Neuronal stem cell (in vitro differentiated cells): ENCODE measurements at regions not wholly inside any gene's neighbourhood (a gene's known extent, or its start where the extent isn't known, plus 50 kb on each side); places are given as distances from the start of the nearest gene placed in this dataset.
A peak's percentile ranks its signal among the peaks of the same experiment; 100 is the strongest.

Experiments used
- DNase-seq: peaks from one replicate; pipeline ENCODE4 v3.0.0-alpha.2; 2013; ENCODE audit warnings: low spot score
- H2AFZ ChIP-seq: one replicate; pipeline ENCODE4 v1.6.1; 2013; ENCODE audit warnings: mild to moderate bottlenecking, low read length, inconsistent platforms
- H2AK5ac ChIP-seq: 2 replicates; pipeline ENCODE4 v1.6.1; 2013; ENCODE audit warnings: low read depth, mild to moderate bottlenecking, inconsistent platforms, low read length, moderate library complexity, mixed read lengths
- H2BK120ac ChIP-seq: 2 replicates; pipeline ENCODE4 v1.6.1; 2013; ENCODE audit warnings: low read depth, mild to moderate bottlenecking, inconsistent platforms, low read length, moderate library complexity, mixed read lengths
- H2BK12ac ChIP-seq: one replicate; pipeline ENCODE4 v1.6.1; 2013; ENCODE audit warnings: low read length, inconsistent platforms
- H2BK15ac ChIP-seq: 2 replicates; pipeline ENCODE4 v1.6.1; 2013; ENCODE audit warnings: mild to moderate bottlenecking, low read length, inconsistent platforms, mixed read lengths
- H2BK5ac ChIP-seq: one replicate; pipeline ENCODE4 v1.6.1; 2013; ENCODE audit warnings: inconsistent platforms, mild to moderate bottlenecking, low read length, moderate library complexity
- H3K14ac ChIP-seq: one replicate; pipeline ENCODE4 v1.6.1; 2013; ENCODE audit warnings: low read length, inconsistent platforms
- H3K18ac ChIP-seq: 2 replicates; pipeline ENCODE4 v1.6.1; 2013; ENCODE audit warnings: low read length, inconsistent platforms
- H3K23ac ChIP-seq: 2 replicates; pipeline ENCODE4 v1.6.1; 2013; ENCODE audit warnings: low read depth, mild to moderate bottlenecking, mixed read lengths, low read length, inconsistent platforms; ENCODE audit not compliant: poor library complexity
- H3K27ac ChIP-seq: replicated peaks from 3 replicates; pipeline ENCODE4 v1.5.1; 2013; ENCODE audit warnings: low read length, inconsistent platforms
- H3K27me3 ChIP-seq, 3 experiments: 2 replicates each; pipeline ENCODE4 v1.6.1; 2013; ENCODE audit warnings: low read length in 3 of 3, mild to moderate bottlenecking in 2 of 3, inconsistent platforms in 1 of 3, low read depth in 1 of 3, mixed read lengths in 1 of 3, moderate library complexity in 1 of 3; ENCODE audit not compliant: control insufficient read depth in 3 of 3, insufficient read depth in 3 of 3
- H3K36me3 ChIP-seq, 2 donors: replicated peaks in 1 of 2; 2 replicates each; pipeline ENCODE4 v1.6.1; 2013; ENCODE audit warnings: low read length in 2 of 2; ENCODE audit not compliant: control insufficient read depth in 2 of 2, insufficient read depth in 2 of 2
- H3K4ac ChIP-seq: 2 replicates; pipeline ENCODE4 v1.6.1; 2013; ENCODE audit warnings: inconsistent platforms, mild to moderate bottlenecking, low read length, moderate library complexity
- H3K4me1 ChIP-seq, 2 donors: 1 replicate in 1 of 2; 2 replicates in 1 of 2; pipeline ENCODE4 v1.6.1; 2013; ENCODE audit warnings: low read length in 2 of 2, low read depth in 1 of 2; ENCODE audit not compliant: control insufficient read depth in 2 of 2, insufficient read depth in 1 of 2
- H3K4me2 ChIP-seq: one replicate; pipeline ENCODE4 v1.6.1; 2013; ENCODE audit warnings: mild to moderate bottlenecking, low read length, inconsistent platforms; ENCODE audit not compliant: insufficient read depth, poor library complexity, severe bottlenecking
- H3K4me3 ChIP-seq, 2 donors: 2 replicates each; pipeline ENCODE4 v1.5.1; 2013; ENCODE audit warnings: low read length in 2 of 2, mild to moderate bottlenecking in 2 of 2, inconsistent platforms in 1 of 2, moderate library complexity in 1 of 2
- H3K79me1 ChIP-seq: one replicate; pipeline ENCODE4 v1.6.1; 2013; ENCODE audit warnings: low read depth, mild to moderate bottlenecking, inconsistent platforms, low read length, moderate library complexity
- H3K9ac ChIP-seq: one replicate; pipeline ENCODE4 v1.6.1; 2013; ENCODE audit warnings: mild to moderate bottlenecking, low read depth, low read length, inconsistent platforms; ENCODE audit not compliant: poor library complexity
- H3K9me3 ChIP-seq, 2 donors: replicated peaks in 1 of 2; 2 replicates each; pipeline versions ENCODE3 to v1.6.1; 2013; ENCODE audit warnings: low read length in 2 of 2, mild to moderate bottlenecking in 2 of 2, inconsistent platforms in 1 of 2, low read depth in 1 of 2, mixed read lengths in 1 of 2, moderate library complexity in 1 of 2; ENCODE audit not compliant: control insufficient read depth in 2 of 2, insufficient read depth in 1 of 2
- H4K8ac ChIP-seq: one replicate; pipeline ENCODE4 v1.6.1; 2013; ENCODE audit warnings: low read depth, mild to moderate bottlenecking, inconsistent platforms, low read length, moderate library complexity
- H4K91ac ChIP-seq: one replicate; pipeline ENCODE4 v1.6.1; 2013; ENCODE audit warnings: low read length, low read depth, mild to moderate bottlenecking, inconsistent platforms; ENCODE audit not compliant: poor library complexity
- WGBS, 2 donors: extraction: QIAGEN DNeasy Blood & Tissue Kit; methylation state at CpG; one replicate each; pipeline ENCODE4 v1.1.7; 2013; ENCODE audit warnings: missing lambda C conversion rate in 2 of 2, mixed read lengths in 1 of 2; ENCODE audit not compliant: insufficient read length in 2 of 2, insufficient replicate concordance in 1 of 2; ENCODE audit errors: extremely low coverage in 2 of 2; 5-methylcytosine and 5-hydroxymethylcytosine counted together

GRCh38 chr13:61777271-61777670 is 361.6 kb upstream of the PCDH20 start:
- Histone ChIP-seq H3K27ac (no peak overlapping the region), H3K4me2 (no peak overlapping the region), H2BK15ac (no peak overlapping the region), H3K4me1 (no peaks in the 10 kb centered on the region), H2AFZ (no peak overlapping the region), H3K4ac (no peak overlapping the region), H3K23ac (no peak overlapping the region), H3K18ac (no peak overlapping the region), H3K27me3 (no peaks in the 10 kb centered on the region), H2BK12ac (no peak overlapping the region), H3K14ac (no peak overlapping the region), H3K4me3 (no peak overlapping the region), H2BK5ac (no peak overlapping the region), H3K79me1 (no peaks in the 10 kb centered on the region), H2AK5ac (no peak overlapping the region), H4K91ac (no peak overlapping the region), H3K9me3 (no peaks in the 10 kb centered on the region), H3K9ac (no peak overlapping the region), H3K36me3 (no peaks in the 10 kb centered on the region), H4K8ac (no peak overlapping the region), H2BK120ac (no peak overlapping the region)
- DNase-seq, result no peak
- WGBS, 2 donors, result no CpG with 5 or more reads among the region's 3 CpGs

- no peak overlapping the region for H3K27ac ChIP-seq
- H3K14ac ChIP-seq, result no peak overlapping the region
- H3K23ac ChIP-seq, result no peak overlapping the region
- H3K18ac ChIP-seq, result no peak overlapping the region
- no peak overlapping the region for H3K4me3 ChIP-seq
- H3K36me3 ChIP-seq, result no peaks in the 10 kb centered on the region
- no peak overlapping the region for H2BK120ac ChIP-seq
- H2BK15ac ChIP-seq, result no peak overlapping the region
- H3K4me1 ChIP-seq, result peaks cover 0 to 2% of the 10 kb centered on the region in 2 donors
- no peaks in the 10 kb centered on the region for H3K79me1 ChIP-seq
- H3K4me2 ChIP-seq, result no peak overlapping the region
- no peaks in the 10 kb centered on the region for H3K27me3 ChIP-seq
- H4K8ac ChIP-seq, result no peak overlapping the region
- H2AFZ ChIP-seq, result no peak overlapping the region
- DNase-seq, result no peak
- no peak overlapping the region for H2BK5ac ChIP-seq
- no peaks in the 10 kb centered on the region for H3K9me3 ChIP-seq
- no peak overlapping the region for H3K9ac ChIP-seq
- no peak overlapping the region for H2AK5ac ChIP-seq
- no peak overlapping the region for H3K4ac ChIP-seq
- no peak overlapping the region for H4K91ac ChIP-seq
- no peak overlapping the region for H2BK12ac ChIP-seq
Observed at GRCh38 chr13:61774903-61775302, 359.3 kb upstream of the PCDH20 start.

- no peak overlapping the region for H2BK120ac ChIP-seq
- H2BK15ac ChIP-seq, result no peak overlapping the region
- no peak overlapping the region for H2BK12ac ChIP-seq
- H3K9me3 ChIP-seq, result no peaks in the 10 kb centered on the region
- WGBS, 2 donors, result no CpG with 5 or more reads among the region's 4 CpGs
- H3K4me2 ChIP-seq, result no peak overlapping the region
- no peak overlapping the region for H2AK5ac ChIP-seq
- H3K4me3 ChIP-seq, result no peak overlapping the region
- H3K27ac ChIP-seq, result no peak overlapping the region
- H3K4ac ChIP-seq, result no peak overlapping the region
- no peak overlapping the region for H4K8ac ChIP-seq
- H3K14ac ChIP-seq, result no peak overlapping the region
- peaks cover 0 to 2% of the 10 kb centered on the region in 2 donors for H3K4me1 ChIP-seq
- H3K18ac ChIP-seq, result no peak overlapping the region
- H3K27me3 ChIP-seq, result no peaks in the 10 kb centered on the region
- no peak overlapping the region for H3K9ac ChIP-seq
- H2AFZ ChIP-seq, result peak overlapping the region; percentile 60
- no peak overlapping the region for H3K23ac ChIP-seq
- no peak overlapping the region for H2BK5ac ChIP-seq
- H3K79me1 ChIP-seq, result no peaks in the 10 kb centered on the region
- no peak for DNase-seq
- no peaks in the 10 kb centered on the region for H3K36me3 ChIP-seq
- H4K91ac ChIP-seq, result no peak overlapping the region
Observed at GRCh38 chr13:61770681-61771080, 355.0 kb upstream of the PCDH20 start.

GRCh38 chr13:61768175-61768574 is 352.5 kb upstream of the PCDH20 start:
- Histone ChIP-seq H3K4me2 (no peak overlapping the region), H2BK12ac (no peak overlapping the region), H3K9ac (no peak overlapping the region), H4K91ac (no peak overlapping the region), H2BK120ac (no peak overlapping the region), H4K8ac (no peak overlapping the region), H3K23ac (no peak overlapping the region), H2BK15ac (no peak overlapping the region), H3K9me3 (no peaks in the 10 kb centered on the region), H2AFZ (no peak overlapping the region), H3K4me1 (peaks cover 0 to 2% of the 10 kb centered on the region in 2 donors), H2AK5ac (no peak overlapping the region), H3K4me3 (no peak overlapping the region), H2BK5ac (no peak overlapping the region), H3K4ac (no peak overlapping the region), H3K18ac (no peak overlapping the region), H3K14ac (no peak overlapping the region), H3K36me3 (no peaks in the 10 kb centered on the region), H3K79me1 (peaks cover 2% of the 10 kb centered on the region), H3K27me3 (no peaks in the 10 kb centered on the region), H3K27ac (no peak overlapping the region)
- no CpG with 5 or more reads among the region's 2 CpGs for WGBS, 2 donors
- no peak for DNase-seq
